Endothelial cell of umbilical vein (primary cell): ENCODE measurements at regions not wholly inside any gene's neighbourhood (a gene's known extent, or its start where the extent isn't known, plus 50 kb on each side); places are given as distances from the start of the nearest gene placed in this dataset.
"Not testable (repeated sequence)": the region's sequence is repeated elsewhere in the genome, so short reads cannot be mapped to it uniquely, and the experiment has no call there.

Experiments
- BruUV-seq: library from RNA; stranded (reverse); fragments of 400-500 nt; replicated peaks from 2 replicates; lab custom pipeline; 2021; lab: Mats Ljungman, UMichigan
- CTCF ChIA-PET: fragments of 300-600, 350-600 bp; sonication (Branson Sonifier 250); formaldehyde crosslinking; loops from one replicate; lab custom pipeline; 2021; ENCODE audit warnings: antibody characterized with exemption, inconsistent platforms; lab: Charles Lee
- POLR2A ChIA-PET: fragments of 300-600, 350-600 bp; sonication (Branson Sonifier 250); formaldehyde crosslinking; loops from one replicate; lab custom pipeline; 2021; ENCODE audit warnings: antibody characterized with exemption, inconsistent platforms; lab: Charles Lee
- DNase-seq: peaks from one replicate; pipeline ENCODE4 v3.0.0-alpha.2; 2011; ENCODE audit warnings: low read depth, low spot score
- FAIRE-seq: peaks from 2 replicates; lab custom pipeline; 2011; peaks lifted over from hg19 to GRCh38; lab: Jason Lieb, UNC
- H2AFZ ChIP-seq: 2 replicates; pipeline ENCODE4 v1.6.0; 2012; ENCODE audit warnings: low read depth, low read length, control low read depth, inconsistent platforms
- H3K27ac ChIP-seq: 2 replicates; pipeline ENCODE4 v1.5.1; 2011; ENCODE audit warnings: low read depth, mild to moderate bottlenecking, control low read depth, low read length, moderate library complexity; ENCODE audit not compliant: insufficient read depth
- H3K27me3 ChIP-seq, 2 experiments: 2 replicates each; pipeline versions ENCODE4 v1.6.0 to v1.6.1; 2011; ENCODE audit warnings: low read length in 2 of 2, mixed read lengths in 1 of 2; ENCODE audit not compliant: control insufficient read depth in 2 of 2, insufficient read depth in 2 of 2
- H3K36me3 ChIP-seq, 2 experiments: 2 replicates in 1 of 2; 3 replicates in 1 of 2; pipeline ENCODE4 v1.5.1; 2011; ENCODE audit warnings: low read length in 2 of 2, mild to moderate bottlenecking in 1 of 2, moderate library complexity in 1 of 2; ENCODE audit not compliant: control insufficient read depth in 2 of 2, insufficient read depth in 2 of 2; ENCODE audit errors: extremely low read depth in 1 of 2
- H3K4me1 ChIP-seq: 3 replicates; pipeline ENCODE4 v1.5.1; 2011; ENCODE audit warnings: mild to moderate bottlenecking, low read length; ENCODE audit not compliant: control insufficient read depth, insufficient read depth; ENCODE audit errors: extremely low read depth
- H3K4me2 ChIP-seq: 2 replicates; pipeline ENCODE4 v1.6.1; 2011; ENCODE audit warnings: low read length, control low read depth, mixed read lengths; ENCODE audit not compliant: insufficient read depth
- H3K4me3 ChIP-seq, 3 experiments: fragments of 200-600 bp in 1 of 3; sonication (generic), shearing (Covaris generic) in 1 of 3; replicated peaks in 1 of 3; 2 replicates each; pipeline ENCODE4 v1.5.1; 2011 to 2016; ENCODE audit warnings: control low read depth in 3 of 3, low read length in 3 of 3, mild to moderate bottlenecking in 2 of 3, inconsistent platforms in 1 of 3, low read depth in 1 of 3, moderate library complexity in 1 of 3; ENCODE audit not compliant: insufficient read depth in 1 of 3
- H3K79me2 ChIP-seq: 2 replicates; pipeline ENCODE4 v1.6.0; 2012; ENCODE audit warnings: low read length, inconsistent platforms; ENCODE audit not compliant: control insufficient read depth, insufficient read depth
- H3K9ac ChIP-seq: replicated peaks from 2 replicates; pipeline ENCODE3; 2011; ENCODE audit warnings: low read length, control low read depth; ENCODE audit not compliant: insufficient read depth; ENCODE audit errors: extremely low read depth
- H3K9me1 ChIP-seq: replicated peaks from 3 replicates; pipeline ENCODE4 v1.6.0; 2011; ENCODE audit warnings: mild to moderate bottlenecking, low read length; ENCODE audit not compliant: control insufficient read depth, insufficient read depth; ENCODE audit errors: extremely low read depth
- H3K9me3 ChIP-seq: replicated peaks from 2 replicates; pipeline ENCODE4 v1.5.1; 2012; ENCODE audit warnings: low read length, inconsistent platforms; ENCODE audit not compliant: control insufficient read depth, insufficient read depth
- H4K20me1 ChIP-seq: replicated peaks from 2 replicates; pipeline ENCODE3; 2011; ENCODE audit warnings: mild to moderate bottlenecking, low read length; ENCODE audit not compliant: control insufficient read depth, insufficient read depth; ENCODE audit errors: extremely low read depth
- dilution Hi-C: fragments of 300-500 bp; cut with MboI; formaldehyde crosslinking; loops from one replicate; pipeline ENCODE4 v1.15.0; 2019; ENCODE audit warnings: low sequenced_read_pairs; ENCODE audit not compliant: extremely low pct_ligation_motif_present
- intact Hi-C: fragments of 100-400 bp; cut with micrococcal nuclease; formaldehyde crosslinking; loops from one replicate; pipeline ENCODE4 v1.10.0; 2022

- H3K36me3 ChIP-seq, BruUV-seq, H4K20me1 ChIP-seq, H3K9me3 ChIP-seq, H3K9ac ChIP-seq, dilution Hi-C loops, intact Hi-C loops, CTCF ChIA-PET, DNase-seq, H3K27me3 ChIP-seq, H3K4me3 ChIP-seq, POLR2A ChIA-PET, FAIRE-seq, H3K9me1 ChIP-seq, H3K4me1 ChIP-seq, H3K79me2 ChIP-seq, H3K27ac ChIP-seq, H2AFZ ChIP-seq, H3K4me2 ChIP-seq: not testable (repeated sequence)
These were observed 232.3 kb downstream of the POTEH start for GRCh38 chr22:15922132-15922531.

GRCh38 chr22:15922666-15923065 lies 232.8 kb downstream of the POTEH start:
- H3K9me3 ChIP-seq, H3K4me2 ChIP-seq, H3K4me3 ChIP-seq, CTCF ChIA-PET, H3K79me2 ChIP-seq, BruUV-seq, intact Hi-C loops, H3K27ac ChIP-seq, H3K9ac ChIP-seq, H3K36me3 ChIP-seq, POLR2A ChIA-PET, FAIRE-seq, H2AFZ ChIP-seq, H3K9me1 ChIP-seq, H3K27me3 ChIP-seq, H4K20me1 ChIP-seq, H3K4me1 ChIP-seq, dilution Hi-C loops, DNase-seq: not testable (repeated sequence)

- H4K20me1 ChIP-seq, POLR2A ChIA-PET, intact Hi-C loops, H3K9ac ChIP-seq, H3K4me1 ChIP-seq, H2AFZ ChIP-seq, H3K36me3 ChIP-seq, H3K4me3 ChIP-seq, H3K4me2 ChIP-seq, FAIRE-seq, DNase-seq, H3K9me1 ChIP-seq, H3K9me3 ChIP-seq, dilution Hi-C loops, CTCF ChIA-PET, H3K27me3 ChIP-seq, H3K79me2 ChIP-seq, BruUV-seq, H3K27ac ChIP-seq: not testable (repeated sequence)
These were observed 235.0 kb downstream of the POTEH start for GRCh38 chr22:15924820-15925219.

- H3K79me2 ChIP-seq, H3K4me3 ChIP-seq, dilution Hi-C loops, H3K9me1 ChIP-seq, H3K36me3 ChIP-seq, FAIRE-seq, intact Hi-C loops, H3K9ac ChIP-seq, H3K4me2 ChIP-seq, H2AFZ ChIP-seq, POLR2A ChIA-PET, DNase-seq, CTCF ChIA-PET, BruUV-seq, H4K20me1 ChIP-seq, H3K27ac ChIP-seq, H3K27me3 ChIP-seq, H3K4me1 ChIP-seq, H3K9me3 ChIP-seq: not testable (repeated sequence)
These were observed 237.3 kb downstream of the POTEH start for GRCh38 chr22:15927172-15927571.
